ENCODE measurements at regions not wholly inside any gene's neighbourhood (a gene's known extent, or its start where the extent isn't known, plus 50 kb on each side); places are given as distances from the start of the nearest gene placed in this dataset.

DNA sequence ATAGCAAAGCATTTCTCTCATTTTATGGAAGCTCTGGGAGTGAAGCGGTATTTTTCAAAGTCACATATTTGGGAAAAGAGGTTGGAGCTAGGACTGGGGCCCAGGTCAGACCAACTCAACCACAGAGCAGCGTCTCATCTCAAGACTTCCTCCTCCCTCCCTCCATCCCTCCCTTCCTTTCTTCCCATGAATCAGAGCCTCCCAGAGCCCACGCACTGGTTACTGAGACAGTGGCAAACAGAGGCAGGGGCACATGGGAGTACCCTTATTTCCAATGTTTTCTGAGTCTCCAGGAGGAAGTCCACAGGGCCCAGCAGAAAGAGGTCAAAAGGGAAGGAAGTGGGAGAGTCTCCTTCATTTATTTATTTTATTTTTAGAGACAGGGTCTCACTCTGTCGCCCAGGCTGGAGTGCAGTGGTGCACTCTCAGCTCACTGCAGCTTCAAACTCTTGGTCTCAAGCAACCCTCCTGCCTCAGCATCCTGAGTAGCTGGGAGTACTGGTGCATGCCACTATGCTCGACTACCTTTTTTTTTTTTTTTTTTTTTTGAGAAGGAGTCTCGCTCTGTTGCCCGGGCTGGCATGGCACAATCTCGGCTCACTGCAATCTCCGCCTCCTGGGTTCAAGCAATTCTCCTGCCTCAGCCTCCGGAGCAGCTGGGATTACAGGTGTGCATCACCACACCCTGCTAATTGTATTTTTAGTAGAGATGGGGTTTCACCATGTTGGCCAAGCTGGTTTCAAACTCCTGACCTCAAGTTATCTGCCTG, 52.5 kb upstream of the CDKN2AIPNL start:
- no peak for DNase-seq (ENCODE audit: low read depth, low spot score)
- in situ Hi-C loops (cut with HindIII; ENCODE audit: low sequenced_read_pairs) = no loop called here
- no peak overlapping the region for H3K4me3 ChIP-seq (ENCODE audit: low read depth, low read length)
- TF ChIP-seq, protein P1, sequence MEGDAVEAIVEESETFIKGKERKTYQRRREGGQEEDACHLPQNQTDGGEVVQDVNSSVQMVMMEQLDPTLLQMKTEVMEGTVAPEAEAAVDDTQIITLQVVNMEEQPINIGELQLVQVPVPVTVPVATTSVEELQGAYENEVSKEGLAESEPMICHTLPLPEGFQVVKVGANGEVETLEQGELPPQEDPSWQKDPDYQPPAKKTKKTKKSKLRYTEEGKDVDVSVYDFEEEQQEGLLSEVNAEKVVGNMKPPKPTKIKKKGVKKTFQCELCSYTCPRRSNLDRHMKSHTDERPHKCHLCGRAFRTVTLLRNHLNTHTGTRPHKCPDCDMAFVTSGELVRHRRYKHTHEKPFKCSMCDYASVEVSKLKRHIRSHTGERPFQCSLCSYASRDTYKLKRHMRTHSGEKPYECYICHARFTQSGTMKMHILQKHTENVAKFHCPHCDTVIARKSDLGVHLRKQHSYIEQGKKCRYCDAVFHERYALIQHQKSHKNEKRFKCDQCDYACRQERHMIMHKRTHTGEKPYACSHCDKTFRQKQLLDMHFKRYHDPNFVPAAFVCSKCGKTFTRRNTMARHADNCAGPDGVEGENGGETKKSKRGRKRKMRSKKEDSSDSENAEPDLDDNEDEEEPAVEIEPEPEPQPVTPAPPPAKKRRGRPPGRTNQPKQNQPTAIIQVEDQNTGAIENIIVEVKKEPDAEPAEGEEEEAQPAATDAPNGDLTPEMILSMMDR (IDR thresholded peaks at IDR 0.05; ENCODE audit: low read depth, low read length) = no peak

DNA sequence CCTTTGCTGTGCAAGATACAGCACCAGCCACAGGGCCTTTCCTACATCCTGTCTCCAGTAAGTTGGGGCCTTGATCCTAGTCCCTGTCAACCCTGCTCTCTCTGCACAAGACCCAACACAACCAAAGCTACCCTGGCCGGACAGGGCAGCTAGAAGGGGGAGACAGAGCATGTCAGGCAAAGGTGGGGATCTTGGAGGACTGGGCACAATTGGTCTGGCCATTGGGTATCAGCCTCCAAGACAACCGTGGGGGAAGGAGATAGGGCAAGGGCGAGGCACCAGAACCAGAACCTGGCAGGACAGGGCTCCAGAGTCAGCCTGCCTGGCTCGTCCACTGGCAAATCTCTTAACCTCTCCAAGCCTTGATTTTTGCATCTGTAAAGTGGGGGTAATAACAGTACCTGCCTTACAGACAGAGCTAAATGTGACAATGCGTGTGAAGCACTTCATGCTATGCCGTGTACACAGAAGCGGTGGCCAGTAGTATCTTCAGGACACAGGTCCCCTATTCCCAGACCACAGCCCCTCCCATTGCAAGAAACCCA, 51.6 kb upstream of the CDKN2AIPNL start:
- in situ Hi-C loops (cut with HindIII; ENCODE audit: low sequenced_read_pairs) = no loop called here
- no peak overlapping the region for H3K4me3 ChIP-seq (ENCODE audit: low read depth, low read length)
- no peak for DNase-seq (ENCODE audit: low read depth, low spot score)
- TF ChIP-seq, protein P1 (IDR thresholded peaks at IDR 0.05; ENCODE audit: low read depth, low read length) = no peak

DNA sequence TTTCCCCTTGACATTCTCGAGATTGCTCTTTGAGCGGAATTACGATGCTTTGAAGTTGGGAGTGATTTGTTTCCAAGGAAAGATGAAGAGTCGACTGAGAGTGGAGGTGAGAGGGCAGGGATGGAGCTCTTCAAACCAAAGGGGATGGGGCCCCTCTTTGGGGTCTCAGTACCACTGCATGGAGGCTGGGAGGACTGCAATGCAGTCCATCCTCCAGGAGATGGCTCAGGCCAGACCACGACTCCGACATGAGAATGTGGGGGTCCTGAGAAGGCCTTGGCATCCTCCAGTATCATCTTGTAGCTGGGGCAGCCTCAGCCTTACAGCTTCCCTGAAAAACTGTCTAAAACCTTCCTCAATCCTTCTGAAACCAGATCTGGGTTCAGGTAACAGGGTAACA, 51.1 kb upstream of the CDKN2AIPNL start:
- TF ChIP-seq, protein P1 (IDR thresholded peaks at IDR 0.05; ENCODE audit: low read depth, low read length) = no peak
- in situ Hi-C loops (cut with HindIII; ENCODE audit: low sequenced_read_pairs) = no loop called here
- no peak overlapping the region for H3K4me3 ChIP-seq (ENCODE audit: low read depth, low read length)
- DNase-seq (ENCODE audit: low read depth, low spot score) = no peak

DNA sequence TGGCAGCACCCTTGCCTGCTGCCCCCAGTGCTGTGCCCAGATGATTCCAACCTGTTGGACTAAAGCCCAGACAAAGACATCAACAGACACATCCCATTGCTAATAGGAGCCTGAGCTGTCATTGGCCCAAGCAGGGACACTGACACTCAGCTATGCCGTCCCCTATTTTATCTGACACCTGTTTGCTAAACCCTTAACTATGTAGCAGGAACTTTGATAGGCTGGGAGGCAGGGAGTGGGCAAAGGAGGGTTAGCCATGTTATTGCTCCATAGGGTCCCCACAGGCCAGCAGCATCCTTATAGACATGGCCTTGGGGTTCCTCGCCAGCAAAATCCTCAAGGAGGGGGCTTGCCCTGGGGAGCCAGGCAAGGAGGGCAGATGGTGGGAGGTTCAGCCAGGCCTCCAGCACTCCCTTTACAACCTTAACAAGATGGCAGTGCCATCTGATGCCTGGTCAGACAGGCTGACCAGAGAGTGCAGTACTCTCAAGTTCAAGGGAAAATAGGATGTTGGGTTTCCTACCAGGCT, 50.4 kb upstream of the CDKN2AIPNL start:
- in situ Hi-C loops (cut with HindIII; ENCODE audit: low sequenced_read_pairs) = no loop called here
- no peak for DNase-seq (ENCODE audit: low read depth, low spot score)
- TF ChIP-seq, protein P1 (IDR thresholded peaks at IDR 0.05; ENCODE audit: low read depth, low read length) = no peak
- H3K4me3 ChIP-seq (ENCODE audit: low read depth, low read length) = no peak overlapping the region

Measured in astrocyte of the spinal cord (primary cell).